ENCODE measurements at regions not wholly inside any gene's neighbourhood (a gene's known extent, or its start where the extent isn't known, plus 50 kb on each side); places are given as distances from the start of the nearest gene placed in this dataset.

- DNase-seq = peak; percentile 73
Measured at GRCh38 chr3:124559846-124560574, 170.2 kb upstream of the UMPS start.

- DNase-seq = no peak
Measured at GRCh38 chr3:124560666-124561215, 169.5 kb upstream of the UMPS start.

- no peak for DNase-seq
Measured at GRCh38 chr3:124562769-124563168, 167.5 kb upstream of the UMPS start.

- DNase-seq = no peak
Measured at GRCh38 chr3:124563376-124563775, 166.9 kb upstream of the UMPS start.

GRCh38 chr3:124565013-124565412, 165.2 kb upstream of the UMPS start:
- DNase-seq = peak; percentile 58

- DNase-seq = no peak
Measured at GRCh38 chr3:124565551-124565950, 164.7 kb upstream of the UMPS start.

- DNase-seq = no peak
Measured at GRCh38 chr3:124566701-124567100, 163.6 kb upstream of the UMPS start.

- DNase-seq = no peak
Measured at GRCh38 chr3:124567179-124567578, 163.1 kb upstream of the UMPS start.

- DNase-seq = no peak
Measured at GRCh38 chr3:124569761-124570160, 160.5 kb upstream of the UMPS start.

GRCh38 chr3:124570232-124570631, 160.0 kb upstream of the UMPS start:
- DNase-seq = no peak

- DNase-seq = no peak
Measured at GRCh38 chr3:124572851-124573405, 157.3 kb upstream of the UMPS start.

GRCh38 chr3:124574012-124574411, 156.2 kb upstream of the UMPS start:
- DNase-seq = no peak

- DNase-seq = no peak
Measured at GRCh38 chr3:124576565-124577493, 153.4 kb upstream of the UMPS start.

- DNase-seq = no peak
Measured at GRCh38 chr3:124577494-124578167, 152.6 kb upstream of the UMPS start.

- no peak for DNase-seq
Measured at GRCh38 chr3:124579641-124580040, 150.6 kb upstream of the UMPS start.

- no peak for DNase-seq
Measured at GRCh38 chr3:124582196-124582595, 148.1 kb upstream of the UMPS start.

GRCh38 chr3:124582621-124583395, 147.4 kb upstream of the UMPS start:
- DNase-seq = no peak

- DNase-seq = no peak
Measured at GRCh38 chr3:124584245-124584551, 146.1 kb upstream of the UMPS start.

GRCh38 chr3:124584552-124585391, 145.5 kb upstream of the UMPS start:
- DNase-seq = no peak

GRCh38 chr3:124586126-124587052, 143.9 kb upstream of the UMPS start:
- no peak for DNase-seq

Measured in NCI-H2029 treated with DMSO at 0.1 percent for 48 hours (cell line).